ENCODE measurements at regions not wholly inside any gene's neighbourhood (a gene's known extent, or its start where the extent isn't known, plus 50 kb on each side); places are given as distances from the start of the nearest gene placed in this dataset.
"Not testable (repeated sequence)": the region's sequence is repeated elsewhere in the genome, so short reads cannot be mapped to it uniquely, and the experiment has no call there.

DNA sequence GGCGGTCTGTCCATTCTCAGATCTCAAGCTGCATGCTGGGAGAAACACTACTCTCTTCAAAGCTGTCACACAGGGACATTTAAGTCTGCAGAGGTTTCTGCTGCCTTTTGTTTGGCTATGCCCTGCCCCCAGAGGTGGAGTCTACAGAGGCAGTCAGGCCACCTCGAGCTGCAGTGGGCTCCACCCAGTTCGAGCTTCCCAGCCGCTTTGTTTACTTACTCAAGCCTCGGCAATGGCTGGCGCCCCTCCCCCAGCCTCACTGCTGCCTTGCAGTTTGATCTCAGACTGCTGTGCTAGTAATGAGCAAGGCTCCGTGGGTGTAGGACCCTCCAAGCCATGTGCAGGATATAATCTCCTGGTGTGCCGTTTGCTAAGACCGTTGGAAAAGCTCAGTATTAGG lies 486.1 kb downstream of the DTWD2 start:
- WGBS = 89% methylated on average over 9 of the region's 9 CpGs
- not testable (repeated sequence) for H3K4me1 ChIP-seq (ENCODE audit: control insufficient read depth in 2 of 2, insufficient read depth in 2 of 2, low read length in 2 of 2); H3K36me3 ChIP-seq (ENCODE audit: control insufficient read depth in 2 of 2, insufficient read depth in 2 of 2, low read length in 1 of 2); DNase-seq (ENCODE audit: low read depth in 6 of 9, low spot score in 9 of 9); H3K4me3 ChIP-seq (ENCODE audit: low read length in 2 of 2); H3K27me3 ChIP-seq (ENCODE audit: control insufficient read depth in 2 of 2, insufficient read depth in 1 of 2, low read length in 1 of 2); H3K27ac ChIP-seq (ENCODE audit: low read depth in 1 of 2, low read length in 1 of 2)
- peaks cover 0 to 12% of the 10 kb centered on the region in 2 donors for H3K9me3 ChIP-seq (ENCODE audit: control insufficient read depth in 2 of 2, insufficient read depth in 1 of 2, low read length in 1 of 2)

DNA sequence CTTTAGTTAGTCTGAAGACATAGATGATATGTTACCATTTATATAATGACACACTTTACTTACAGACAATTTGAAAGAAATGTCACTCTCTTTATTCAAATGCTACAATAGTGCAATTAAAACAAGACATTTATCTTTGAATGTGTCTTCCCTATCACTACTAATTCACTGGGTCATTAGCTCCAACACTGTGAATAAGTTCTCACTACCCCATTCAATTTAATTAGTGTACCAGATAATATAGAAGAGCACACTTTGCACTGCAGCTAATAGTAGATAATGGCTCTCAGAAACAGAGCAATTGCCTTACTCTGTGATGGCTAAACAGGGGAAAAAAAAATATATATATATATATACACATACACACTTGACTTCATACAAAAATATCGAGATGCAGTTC lies 497.0 kb downstream of the DTWD2 start:
- Histone ChIP-seq H3K4me3 (ENCODE audit: low read length in 2 of 2) (no peak overlapping the region), H3K4me1 (ENCODE audit: control insufficient read depth in 2 of 2, insufficient read depth in 2 of 2, low read length in 2 of 2) (no peaks in the 10 kb centered on the region), H3K9me3 (ENCODE audit: control insufficient read depth in 2 of 2, insufficient read depth in 1 of 2, low read length in 1 of 2) (no peaks in the 10 kb centered on the region), H3K27ac (ENCODE audit: low read depth in 1 of 2, low read length in 1 of 2) (no peak overlapping the region), H3K36me3 (ENCODE audit: control insufficient read depth in 2 of 2, insufficient read depth in 2 of 2, low read length in 1 of 2) (no peaks in the 10 kb centered on the region), H3K27me3 (ENCODE audit: control insufficient read depth in 2 of 2, insufficient read depth in 1 of 2, low read length in 1 of 2) (no peaks in the 10 kb centered on the region)
- 94% methylated on average over 1 of the region's 1 CpG for WGBS
- DNase-seq (ENCODE audit: low read depth in 6 of 9, low spot score in 9 of 9) = no peak

DNA sequence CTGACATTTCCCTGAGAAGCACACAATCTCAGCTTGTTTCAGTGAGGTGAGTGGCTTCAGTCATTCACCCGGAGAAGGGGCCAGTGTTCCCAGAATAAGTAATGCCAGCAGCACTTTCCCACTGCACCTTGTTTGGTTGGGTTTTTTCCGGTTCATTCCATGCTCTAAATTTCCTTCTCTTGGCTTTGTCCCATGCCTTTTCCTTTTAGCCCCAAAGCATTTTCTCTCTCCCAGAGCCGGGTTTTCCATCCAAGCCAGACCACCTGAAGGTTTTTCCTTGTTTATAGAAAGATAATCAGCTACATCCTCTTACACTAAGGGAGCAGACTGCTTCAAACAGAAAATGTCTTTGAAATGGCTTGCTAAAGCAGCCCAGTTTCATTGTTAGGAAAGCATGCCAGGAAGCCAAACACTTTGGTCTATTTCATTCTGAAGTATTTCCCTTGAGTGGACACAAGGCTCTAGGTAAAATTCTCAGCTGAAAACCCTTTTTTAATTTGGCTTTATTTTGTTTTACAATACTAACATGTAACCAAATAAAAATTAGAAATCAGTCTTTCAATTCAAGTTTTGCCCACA lies 501.6 kb downstream of the DTWD2 start:
- Histone ChIP-seq H3K36me3 (ENCODE audit: control insufficient read depth in 2 of 2, insufficient read depth in 2 of 2, low read length in 1 of 2) (no peaks in the 10 kb centered on the region), H3K27me3 (ENCODE audit: control insufficient read depth in 2 of 2, insufficient read depth in 1 of 2, low read length in 1 of 2) (no peaks in the 10 kb centered on the region), H3K4me3 (ENCODE audit: low read length in 2 of 2) (no peak overlapping the region), H3K4me1 (ENCODE audit: control insufficient read depth in 2 of 2, insufficient read depth in 2 of 2, low read length in 2 of 2) (no peaks in the 10 kb centered on the region), H3K27ac (ENCODE audit: low read depth in 1 of 2, low read length in 1 of 2) (no peak overlapping the region), H3K9me3 (ENCODE audit: control insufficient read depth in 2 of 2, insufficient read depth in 1 of 2, low read length in 1 of 2) (peaks cover 0 to 7% of the 10 kb centered on the region in 2 donors)
- DNase-seq (ENCODE audit: low read depth in 6 of 9, low spot score in 9 of 9) = no peak
- 57% methylated on average over 3 of the region's 3 CpGs for WGBS

DNA sequence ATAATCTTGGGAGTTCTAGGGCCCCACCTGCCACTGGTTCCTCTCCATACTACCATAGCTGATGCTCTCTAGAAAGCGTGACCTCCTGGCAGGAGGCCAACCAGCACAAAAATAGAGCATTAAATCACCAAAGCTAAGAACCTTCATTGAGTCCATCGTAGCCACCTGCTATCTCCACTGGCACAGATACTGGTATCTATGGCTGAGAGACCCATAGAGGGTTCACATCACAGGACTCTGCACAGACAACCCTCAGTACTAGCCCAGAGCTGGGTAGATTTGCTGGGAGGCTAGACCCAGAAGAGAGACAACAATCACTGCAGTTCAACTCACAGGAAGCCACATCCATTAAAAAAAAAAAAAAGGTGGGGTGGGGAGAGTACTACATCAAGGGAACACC lies 509.1 kb downstream of the DTWD2 start:
- peaks cover 0 to 9% of the 10 kb centered on the region in 2 donors for H3K9me3 ChIP-seq (ENCODE audit: control insufficient read depth in 2 of 2, insufficient read depth in 1 of 2, low read length in 1 of 2)
- no peaks in the 10 kb centered on the region for H3K36me3 ChIP-seq (ENCODE audit: control insufficient read depth in 2 of 2, insufficient read depth in 2 of 2, low read length in 1 of 2)
- WGBS = 93% methylated on average over 2 of the region's 2 CpGs
- no peak for DNase-seq (ENCODE audit: low read depth in 6 of 9, low spot score in 9 of 9)
- H3K4me3 ChIP-seq (ENCODE audit: low read length in 2 of 2) = no peak overlapping the region
- H3K27ac ChIP-seq (ENCODE audit: low read depth in 1 of 2, low read length in 1 of 2) = no peak overlapping the region
- no peaks in the 10 kb centered on the region for H3K27me3 ChIP-seq (ENCODE audit: control insufficient read depth in 2 of 2, insufficient read depth in 1 of 2, low read length in 1 of 2)
- no peaks in the 10 kb centered on the region for H3K4me1 ChIP-seq (ENCODE audit: control insufficient read depth in 2 of 2, insufficient read depth in 2 of 2, low read length in 2 of 2)

DNA sequence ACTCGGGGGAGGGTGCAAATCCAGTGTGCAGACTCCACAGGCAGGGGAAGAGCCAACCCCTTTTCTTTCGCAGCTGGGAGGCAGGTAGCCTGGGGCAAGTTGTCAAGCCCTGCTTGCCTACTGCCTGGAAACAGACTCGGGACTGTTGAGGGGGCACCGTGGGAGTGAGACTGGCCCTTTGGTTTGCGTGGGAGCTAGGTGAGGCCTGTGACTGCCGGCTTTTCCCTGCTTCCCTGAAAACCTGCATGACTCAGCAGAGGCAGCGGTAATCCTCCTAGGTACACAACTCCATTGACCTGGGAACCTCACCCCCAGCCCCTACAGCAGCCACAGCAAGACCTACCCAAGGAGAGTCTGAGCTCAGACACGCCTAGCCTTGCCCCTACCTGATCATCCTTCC lies 509.5 kb downstream of the DTWD2 start:
- H3K36me3 ChIP-seq (ENCODE audit: control insufficient read depth in 2 of 2, insufficient read depth in 2 of 2, low read length in 1 of 2) = no peaks in the 10 kb centered on the region
- WGBS = 88% methylated on average over 8 of the region's 8 CpGs
- peaks cover 0 to 9% of the 10 kb centered on the region in 2 donors for H3K9me3 ChIP-seq (ENCODE audit: control insufficient read depth in 2 of 2, insufficient read depth in 1 of 2, low read length in 1 of 2)
- no peaks in the 10 kb centered on the region for H3K27me3 ChIP-seq (ENCODE audit: control insufficient read depth in 2 of 2, insufficient read depth in 1 of 2, low read length in 1 of 2)
- H3K4me1 ChIP-seq (ENCODE audit: control insufficient read depth in 2 of 2, insufficient read depth in 2 of 2, low read length in 2 of 2) = no peaks in the 10 kb centered on the region
- H3K27ac ChIP-seq (ENCODE audit: low read depth in 1 of 2, low read length in 1 of 2) = no peak overlapping the region
- no peak overlapping the region for H3K4me3 ChIP-seq (ENCODE audit: low read length in 2 of 2)
- DNase-seq (ENCODE audit: low read depth in 6 of 9, low spot score in 9 of 9) = no peak

DNA sequence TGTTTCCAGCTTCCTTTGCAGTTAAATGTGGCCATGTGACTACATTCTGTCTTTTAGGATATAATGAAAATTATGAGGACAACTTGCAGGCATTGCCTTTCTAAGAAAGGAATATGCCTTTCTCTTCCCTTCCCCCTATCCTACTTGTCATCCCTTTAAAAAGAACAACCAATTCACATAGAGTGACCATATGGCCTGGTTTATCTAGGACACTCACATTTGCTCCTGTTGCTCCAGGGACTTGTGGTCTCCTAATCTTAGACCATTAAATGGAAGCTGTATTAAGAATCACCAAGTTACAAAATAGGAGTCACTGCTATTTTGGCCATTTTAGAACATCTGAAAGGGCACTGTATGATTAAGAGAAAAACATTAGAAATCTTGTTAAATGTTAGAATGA lies 520.3 kb downstream of the DTWD2 start:
- no peaks in the 10 kb centered on the region for H3K9me3 ChIP-seq (ENCODE audit: control insufficient read depth in 2 of 2, insufficient read depth in 1 of 2, low read length in 1 of 2)
- no peaks in the 10 kb centered on the region for H3K4me1 ChIP-seq (ENCODE audit: control insufficient read depth in 2 of 2, insufficient read depth in 2 of 2, low read length in 2 of 2)
- H3K27ac ChIP-seq (ENCODE audit: low read depth in 1 of 2, low read length in 1 of 2) = no peak overlapping the region
- no peaks in the 10 kb centered on the region for H3K27me3 ChIP-seq (ENCODE audit: control insufficient read depth in 2 of 2, insufficient read depth in 1 of 2, low read length in 1 of 2)
- H3K4me3 ChIP-seq (ENCODE audit: low read length in 2 of 2) = no peak overlapping the region
- no peaks in the 10 kb centered on the region for H3K36me3 ChIP-seq (ENCODE audit: control insufficient read depth in 2 of 2, insufficient read depth in 2 of 2, low read length in 1 of 2)
- DNase-seq (ENCODE audit: low read depth in 6 of 9, low spot score in 9 of 9) = no peak

DNA sequence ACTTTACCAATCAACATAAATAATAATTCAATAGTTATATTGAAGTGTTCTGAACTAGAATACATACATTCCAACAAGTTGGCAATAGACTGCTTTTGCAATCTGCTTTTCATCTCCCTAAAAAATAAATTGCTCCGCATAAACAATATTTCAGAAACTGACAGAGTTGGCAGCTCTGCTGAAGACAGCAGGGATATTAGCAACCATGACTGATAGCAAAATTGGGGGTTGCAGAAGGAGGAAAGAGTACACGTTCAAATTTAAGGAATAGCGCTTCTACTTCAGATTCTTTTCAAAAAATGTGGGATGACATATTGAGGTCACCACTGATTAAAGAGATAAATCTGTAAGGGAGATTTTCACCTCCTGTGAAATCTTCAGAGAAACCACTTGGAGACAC lies 521.2 kb downstream of the DTWD2 start:
- Histone ChIP-seq H3K27ac (ENCODE audit: low read depth in 1 of 2, low read length in 1 of 2) (no peak overlapping the region), H3K4me1 (ENCODE audit: control insufficient read depth in 2 of 2, insufficient read depth in 2 of 2, low read length in 2 of 2) (no peaks in the 10 kb centered on the region), H3K4me3 (ENCODE audit: low read length in 2 of 2) (no peak overlapping the region), H3K36me3 (ENCODE audit: control insufficient read depth in 2 of 2, insufficient read depth in 2 of 2, low read length in 1 of 2) (no peaks in the 10 kb centered on the region), H3K9me3 (ENCODE audit: control insufficient read depth in 2 of 2, insufficient read depth in 1 of 2, low read length in 1 of 2) (no peaks in the 10 kb centered on the region), H3K27me3 (ENCODE audit: control insufficient read depth in 2 of 2, insufficient read depth in 1 of 2, low read length in 1 of 2) (no peaks in the 10 kb centered on the region)
- 96% methylated on average over 3 of the region's 3 CpGs for WGBS
- no peak for DNase-seq (ENCODE audit: low read depth in 6 of 9, low spot score in 9 of 9)

DNA sequence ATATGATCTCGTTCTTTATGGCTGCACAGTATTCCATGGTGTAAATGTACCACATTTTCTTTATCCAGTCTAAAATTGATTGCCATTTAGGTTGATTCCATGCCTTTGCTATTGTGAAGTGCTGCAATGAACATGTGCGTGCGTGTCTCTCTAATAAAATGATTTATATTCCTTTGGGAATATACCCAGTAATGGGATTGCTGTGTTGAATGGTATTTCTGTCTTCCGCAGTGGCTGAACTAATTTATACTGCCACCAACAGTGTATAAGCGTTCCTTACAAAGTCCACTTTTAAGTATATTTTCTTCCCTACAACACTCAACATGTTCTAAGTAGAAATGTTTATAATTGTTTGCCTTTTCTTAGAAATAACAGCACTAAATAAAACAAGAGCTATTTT lies 521.9 kb downstream of the DTWD2 start:
- H3K4me3 ChIP-seq (ENCODE audit: low read length in 2 of 2) = no peak overlapping the region
- no peak for DNase-seq (ENCODE audit: low read depth in 6 of 9, low spot score in 9 of 9)
- WGBS = 95% methylated on average over 5 of the region's 5 CpGs
- no peaks in the 10 kb centered on the region for H3K9me3 ChIP-seq (ENCODE audit: control insufficient read depth in 2 of 2, insufficient read depth in 1 of 2, low read length in 1 of 2)
- no peaks in the 10 kb centered on the region for H3K27me3 ChIP-seq (ENCODE audit: control insufficient read depth in 2 of 2, insufficient read depth in 1 of 2, low read length in 1 of 2)
- no peak overlapping the region for H3K27ac ChIP-seq (ENCODE audit: low read depth in 1 of 2, low read length in 1 of 2)
- H3K36me3 ChIP-seq (ENCODE audit: control insufficient read depth in 2 of 2, insufficient read depth in 2 of 2, low read length in 1 of 2) = no peaks in the 10 kb centered on the region
- H3K4me1 ChIP-seq (ENCODE audit: control insufficient read depth in 2 of 2, insufficient read depth in 2 of 2, low read length in 2 of 2) = no peaks in the 10 kb centered on the region

DNA sequence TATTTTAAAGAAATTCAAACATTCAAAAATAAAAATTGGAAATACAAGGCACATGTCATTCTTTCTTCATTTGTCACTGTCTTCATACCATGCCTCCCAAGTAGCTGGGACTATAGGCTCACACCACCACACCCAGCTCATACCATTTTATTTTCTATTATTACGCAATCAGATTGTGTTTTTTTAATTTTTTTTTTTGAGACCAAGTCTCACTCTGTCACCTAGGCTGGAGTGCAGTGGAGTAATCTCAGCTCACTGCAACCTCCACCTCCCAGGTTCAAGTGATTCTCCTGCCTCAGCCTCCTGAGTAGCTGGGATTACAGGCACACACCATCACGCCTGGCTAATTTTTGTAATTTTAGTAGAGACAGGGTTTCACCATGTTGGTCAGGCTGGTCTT lies 526.1 kb downstream of the DTWD2 start:
- not testable (repeated sequence) for H3K9me3 ChIP-seq (ENCODE audit: control insufficient read depth in 2 of 2, insufficient read depth in 1 of 2, low read length in 1 of 2); H3K27ac ChIP-seq (ENCODE audit: low read depth in 1 of 2, low read length in 1 of 2); H3K4me1 ChIP-seq (ENCODE audit: control insufficient read depth in 2 of 2, insufficient read depth in 2 of 2, low read length in 2 of 2); H3K36me3 ChIP-seq (ENCODE audit: control insufficient read depth in 2 of 2, insufficient read depth in 2 of 2, low read length in 1 of 2); H3K4me3 ChIP-seq (ENCODE audit: low read length in 2 of 2); H3K27me3 ChIP-seq (ENCODE audit: control insufficient read depth in 2 of 2, insufficient read depth in 1 of 2, low read length in 1 of 2); DNase-seq (ENCODE audit: low read depth in 6 of 9, low spot score in 9 of 9)
- WGBS = 92% methylated on average over 2 of the region's 2 CpGs

DNA sequence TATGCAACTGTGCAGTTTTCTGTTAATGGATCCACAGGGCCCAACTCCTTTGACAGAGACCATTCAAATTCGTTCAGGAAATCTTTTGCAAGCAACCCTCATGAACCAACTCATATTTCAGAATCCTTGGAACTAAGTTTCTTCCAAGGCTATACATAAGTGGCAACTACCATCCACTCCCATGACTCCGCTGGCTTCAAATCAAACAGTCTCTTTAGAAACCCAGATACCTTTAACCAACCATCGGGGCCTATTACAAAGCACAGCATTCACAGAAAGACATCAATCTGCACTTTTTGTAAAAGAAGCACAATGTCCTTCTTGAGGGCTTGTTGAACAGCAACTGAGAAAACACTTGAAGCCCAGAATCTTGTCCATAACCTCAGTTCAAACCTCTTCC lies 526.9 kb downstream of the DTWD2 start:
- Histone ChIP-seq H3K4me3 (ENCODE audit: low read length in 2 of 2) (no peak overlapping the region), H3K9me3 (ENCODE audit: control insufficient read depth in 2 of 2, insufficient read depth in 1 of 2, low read length in 1 of 2) (no peaks in the 10 kb centered on the region), H3K36me3 (ENCODE audit: control insufficient read depth in 2 of 2, insufficient read depth in 2 of 2, low read length in 1 of 2) (no peaks in the 10 kb centered on the region), H3K27ac (ENCODE audit: low read depth in 1 of 2, low read length in 1 of 2) (no peak overlapping the region), H3K27me3 (ENCODE audit: control insufficient read depth in 2 of 2, insufficient read depth in 1 of 2, low read length in 1 of 2) (no peaks in the 10 kb centered on the region), H3K4me1 (ENCODE audit: control insufficient read depth in 2 of 2, insufficient read depth in 2 of 2, low read length in 2 of 2) (no peaks in the 10 kb centered on the region)
- DNase-seq (ENCODE audit: low read depth in 6 of 9, low spot score in 9 of 9) = no peak
- WGBS = 72% methylated on average over 3 of the region's 3 CpGs

Measured in thymus (tissue), 11 donors.